Inferior parietal cortex (tissue), 1 donor: ENCODE measurements at regions not wholly inside any gene's neighbourhood (a gene's known extent, or its start where the extent isn't known, plus 50 kb on each side); places are given as distances from the start of the nearest gene placed in this dataset.
"Not testable (repeated sequence)": the region's sequence is repeated elsewhere in the genome, so short reads cannot be mapped to it uniquely, and the experiment has no call there.

Experiments
- DNase-seq: peaks from one replicate; pipeline ENCODE4 v3.0.0-alpha.2; 2016; ENCODE audit errors: extremely low spot score

DNA sequence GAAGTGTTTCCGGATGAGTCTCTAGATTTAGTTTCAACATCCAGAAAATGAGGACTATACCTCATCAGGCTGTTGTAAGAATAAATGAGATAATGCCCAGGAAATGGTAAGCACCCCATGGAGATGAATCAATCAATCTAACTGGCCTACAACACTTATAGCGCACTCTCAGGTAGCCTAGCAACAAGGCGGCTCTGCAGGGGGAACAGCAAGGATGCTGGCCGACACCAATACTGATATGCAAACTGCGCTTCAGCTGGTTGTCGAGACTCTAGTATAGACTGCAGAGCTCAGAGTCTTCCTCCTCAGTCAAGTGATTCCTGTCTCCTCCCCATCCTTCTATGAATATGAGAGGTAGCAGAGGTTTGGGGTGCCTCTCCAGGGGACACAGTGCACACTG, 218.8 kb upstream of the WWC1 start:
- no peak for DNase-seq

DNA sequence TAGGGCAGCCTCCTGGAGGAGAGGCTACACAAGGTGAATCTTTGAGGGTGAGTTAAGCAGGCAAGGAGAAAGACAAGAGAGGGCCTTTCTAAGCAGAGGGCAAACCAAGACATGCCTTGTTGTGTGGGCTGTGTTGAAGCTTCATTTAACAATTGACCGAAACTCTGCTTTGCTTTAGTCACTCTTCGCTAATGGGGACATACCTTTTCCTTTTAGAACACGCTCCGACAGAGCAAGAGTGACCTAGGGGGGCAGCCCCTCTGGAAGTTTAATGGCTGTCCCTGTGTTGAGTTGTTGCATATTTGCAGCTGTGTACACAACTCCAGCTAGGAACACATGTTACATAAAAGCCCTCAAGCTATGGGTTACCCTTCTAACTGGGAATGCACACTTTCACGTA, 218.1 kb upstream of the WWC1 start:
- DNase-seq = no peak

DNA sequence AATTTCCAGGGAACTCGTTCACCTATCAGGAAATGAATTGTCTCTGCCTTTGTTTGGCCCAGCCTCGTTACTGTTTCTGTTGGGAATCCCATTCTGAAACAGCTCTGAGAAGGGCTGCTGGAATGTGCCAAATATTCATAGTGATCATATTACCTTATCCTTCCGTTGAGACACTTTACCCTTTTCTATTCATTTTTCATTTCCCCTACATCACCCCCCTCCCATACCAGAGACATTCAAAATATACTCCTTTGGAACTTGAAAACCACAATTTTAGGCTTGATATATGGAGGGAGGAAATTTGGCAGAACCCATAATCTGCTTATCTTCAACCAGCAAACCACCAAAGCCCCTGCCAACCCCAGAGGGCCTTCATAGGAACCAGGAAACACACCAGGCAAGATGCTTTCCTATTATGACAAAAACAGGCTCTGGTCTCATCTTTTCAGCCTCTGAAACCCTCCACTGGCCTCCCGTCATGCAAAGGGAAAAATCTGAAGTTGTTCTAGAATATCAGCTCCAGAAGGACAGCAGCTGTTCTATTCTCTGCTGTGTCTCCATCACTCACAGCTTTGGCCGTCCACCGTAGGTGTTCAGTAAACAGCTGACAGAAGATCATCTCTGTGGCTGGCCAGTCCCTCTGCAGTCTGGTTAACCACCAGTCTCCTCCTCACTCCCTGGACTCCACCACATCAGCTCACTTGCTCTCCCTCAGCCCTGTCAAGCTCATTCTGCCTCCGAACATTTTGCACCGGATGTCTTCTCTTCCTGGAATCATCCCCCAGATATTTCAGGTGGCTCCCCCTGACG, 217.2 kb upstream of the WWC1 start:
- DNase-seq = no peak

DNA sequence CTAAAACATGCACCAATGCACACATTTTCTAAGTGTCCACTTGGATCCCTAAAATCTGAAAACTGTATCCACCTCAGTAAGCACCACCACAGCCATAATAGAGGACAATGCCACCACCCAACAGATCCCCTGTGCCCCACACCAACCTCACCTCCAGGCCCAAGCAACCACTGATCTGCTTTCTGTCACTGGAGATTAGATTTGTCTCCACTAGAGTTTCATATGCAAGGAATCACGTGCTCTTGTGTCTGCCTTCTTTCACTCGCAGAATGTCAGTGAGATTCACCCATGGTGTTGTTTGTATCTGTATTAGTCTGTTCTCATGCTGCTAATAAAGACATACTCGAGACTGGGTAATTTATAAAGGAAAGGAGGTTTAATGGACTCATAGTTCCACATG, 216.1 kb upstream of the WWC1 start:
- DNase-seq = no peak

DNA sequence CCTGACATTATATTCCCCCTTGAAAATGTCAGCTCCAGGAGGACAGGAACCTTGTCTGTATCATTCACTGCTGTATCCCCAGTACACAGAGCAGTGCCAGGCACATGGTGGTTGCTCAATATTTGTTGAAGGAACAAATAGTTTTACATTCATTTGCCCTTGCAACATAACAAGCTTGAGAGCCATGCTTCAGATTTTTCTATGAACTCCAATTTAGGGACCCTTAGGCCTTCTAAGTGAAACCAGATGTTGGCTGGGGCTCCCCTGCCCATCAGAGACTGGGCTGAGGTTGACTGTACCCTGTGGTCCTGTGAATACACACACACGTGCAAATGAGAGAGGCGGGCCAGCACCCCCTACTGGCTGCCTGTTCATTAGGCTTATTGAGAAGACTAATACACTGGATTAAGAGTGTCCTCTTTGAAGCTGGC, 214.9 kb upstream of the WWC1 start:
- no peak for DNase-seq

DNA sequence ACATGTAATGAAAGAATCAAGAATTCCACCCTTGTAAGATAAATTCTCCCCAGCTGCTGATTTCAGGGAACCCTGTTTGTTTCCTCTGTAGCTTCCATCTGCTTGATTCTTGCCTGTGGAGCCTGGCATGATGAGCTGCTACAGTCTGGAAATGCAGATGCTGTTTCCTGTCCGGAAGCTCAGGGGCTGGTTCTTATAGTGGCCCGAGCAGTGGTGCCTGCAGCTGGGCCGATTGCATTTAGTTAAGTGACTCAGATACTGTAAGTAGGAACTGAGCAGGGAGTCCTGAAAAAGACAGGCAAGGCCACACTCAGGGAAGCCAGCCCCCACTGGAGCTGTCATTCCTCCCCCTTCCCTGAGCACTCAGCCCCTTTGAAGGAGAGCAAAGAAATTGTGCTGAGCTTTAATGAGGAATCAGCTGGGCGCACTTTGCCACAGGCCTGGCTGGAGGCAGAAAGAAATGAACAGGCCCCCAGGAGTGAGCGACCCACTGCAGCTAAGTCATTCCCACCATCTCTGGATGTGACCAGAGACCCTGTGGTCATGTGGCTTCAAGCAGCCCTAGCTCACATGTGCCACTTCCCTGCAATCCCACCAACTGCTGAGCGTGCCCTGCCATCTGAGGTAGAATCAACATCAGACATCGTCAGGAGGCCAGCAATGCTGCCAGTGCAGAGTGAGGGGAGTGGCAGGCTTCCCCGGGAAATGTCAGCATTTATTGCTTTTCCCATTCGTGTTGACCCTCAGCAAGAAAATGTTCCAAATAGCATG, 206.0 kb upstream of the WWC1 start:
- no peak for DNase-seq

DNA sequence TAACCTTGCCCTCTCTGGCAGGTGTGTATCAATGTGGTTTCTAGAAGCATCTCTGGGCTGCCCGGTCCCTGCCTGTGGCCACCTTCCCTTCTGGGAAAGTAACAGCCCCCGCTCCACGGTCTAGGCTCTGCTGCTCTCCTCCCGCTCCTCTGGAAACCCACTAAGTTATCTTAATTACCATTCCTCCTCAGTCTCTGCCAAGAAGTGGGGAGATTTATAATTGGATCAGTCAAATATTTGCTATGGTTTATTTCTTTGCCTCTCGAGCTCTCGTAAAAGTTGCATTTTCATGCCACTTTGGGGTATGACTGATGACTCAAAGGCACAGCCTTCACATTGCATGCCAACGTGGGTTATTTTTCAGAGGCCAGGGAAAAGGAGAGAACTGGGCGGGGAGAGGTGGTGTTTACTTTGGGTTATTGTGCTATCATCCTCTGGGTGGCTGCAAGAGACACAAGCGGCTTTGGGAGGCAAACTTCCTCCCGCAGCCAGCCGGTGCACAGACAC, 205.3 kb upstream of the WWC1 start:
- DNase-seq = no peak

DNA sequence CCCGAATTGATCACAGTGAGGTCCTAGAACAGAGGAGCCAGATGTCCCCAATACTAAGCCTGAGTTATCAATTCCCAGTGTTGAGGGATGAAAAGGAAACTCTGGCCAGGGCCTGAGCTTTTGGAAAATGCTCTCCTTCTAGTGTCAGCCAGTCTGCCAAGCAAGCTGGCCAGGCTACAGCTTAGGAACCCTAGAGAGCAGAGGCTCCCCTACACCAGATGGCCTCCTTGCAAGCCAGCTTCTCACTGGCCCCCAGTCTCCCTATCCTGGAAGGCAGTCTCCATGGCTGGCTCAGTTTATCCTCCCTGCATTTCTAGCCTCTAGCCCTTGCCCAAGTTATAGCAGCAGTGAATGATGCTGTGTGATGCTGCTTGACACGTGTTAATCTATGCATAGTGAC, 204.7 kb upstream of the WWC1 start:
- DNase-seq = no peak

DNA sequence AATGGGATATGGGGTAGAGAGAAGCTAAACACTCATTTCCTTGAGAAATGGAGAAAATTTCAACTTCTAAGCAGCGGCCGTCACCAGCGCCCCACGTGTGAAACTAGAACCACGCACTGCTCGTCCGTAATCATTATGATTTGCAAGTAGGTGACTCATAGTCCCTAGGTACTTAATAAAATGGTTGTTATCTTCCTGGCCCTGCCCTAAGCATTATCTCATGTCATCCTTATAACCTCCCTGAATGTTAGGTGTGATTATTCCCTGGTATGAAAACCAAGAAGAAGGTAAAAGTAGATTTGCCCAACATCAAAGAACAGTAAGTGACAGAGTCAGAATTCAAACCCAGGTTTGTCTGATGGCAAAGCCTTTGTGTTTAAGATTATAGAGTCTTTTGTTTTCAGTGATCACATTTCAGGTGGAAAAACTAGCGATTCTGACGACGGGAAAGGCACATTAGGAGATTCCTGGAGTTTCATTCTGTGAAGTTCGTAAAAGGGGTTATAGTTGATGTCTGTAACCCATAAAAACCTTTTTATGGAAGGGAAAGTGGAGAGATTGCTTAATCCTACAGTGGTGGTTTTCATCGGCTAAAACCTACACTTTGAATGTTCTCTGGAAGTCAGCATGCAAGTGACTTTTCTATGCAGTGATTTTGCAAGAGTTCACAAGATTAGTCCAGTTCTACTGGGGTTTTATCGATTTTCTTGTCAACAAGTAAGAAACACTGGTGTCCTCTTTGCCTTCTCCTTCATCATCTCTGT, 202.9 kb upstream of the WWC1 start:
- no peak for DNase-seq

DNA sequence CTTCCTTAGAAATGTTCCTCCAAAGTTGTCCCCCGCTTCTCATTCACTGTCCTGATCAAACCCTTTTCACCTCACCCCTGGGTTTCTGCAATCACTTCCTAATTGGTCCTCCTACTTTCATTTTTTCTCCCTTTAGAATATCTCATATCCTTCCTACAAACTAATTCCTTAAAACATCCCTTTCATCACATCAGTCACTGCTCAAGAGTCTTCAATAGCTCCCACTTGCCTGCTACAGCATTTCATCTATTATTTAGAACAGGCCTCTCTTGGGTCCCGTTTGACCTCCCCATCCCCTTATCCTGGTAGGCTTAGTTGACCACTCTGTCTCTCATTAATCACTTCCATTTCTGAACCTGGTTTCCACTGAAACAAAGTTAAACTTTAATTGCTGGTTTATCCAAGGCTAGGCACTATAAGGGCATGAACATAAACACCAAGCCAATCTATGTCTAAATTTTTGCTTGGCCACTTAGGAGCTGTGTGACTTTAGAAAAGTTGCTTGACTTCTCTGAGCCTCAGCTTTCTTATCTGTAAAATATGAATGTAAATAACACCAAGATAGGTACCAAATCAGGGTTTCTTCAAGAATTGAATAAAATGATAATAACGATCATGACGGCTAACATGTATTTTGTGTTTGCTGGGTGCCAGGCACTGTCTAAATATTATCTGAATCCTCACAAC, 202.1 kb upstream of the WWC1 start:
- no peak for DNase-seq

DNA sequence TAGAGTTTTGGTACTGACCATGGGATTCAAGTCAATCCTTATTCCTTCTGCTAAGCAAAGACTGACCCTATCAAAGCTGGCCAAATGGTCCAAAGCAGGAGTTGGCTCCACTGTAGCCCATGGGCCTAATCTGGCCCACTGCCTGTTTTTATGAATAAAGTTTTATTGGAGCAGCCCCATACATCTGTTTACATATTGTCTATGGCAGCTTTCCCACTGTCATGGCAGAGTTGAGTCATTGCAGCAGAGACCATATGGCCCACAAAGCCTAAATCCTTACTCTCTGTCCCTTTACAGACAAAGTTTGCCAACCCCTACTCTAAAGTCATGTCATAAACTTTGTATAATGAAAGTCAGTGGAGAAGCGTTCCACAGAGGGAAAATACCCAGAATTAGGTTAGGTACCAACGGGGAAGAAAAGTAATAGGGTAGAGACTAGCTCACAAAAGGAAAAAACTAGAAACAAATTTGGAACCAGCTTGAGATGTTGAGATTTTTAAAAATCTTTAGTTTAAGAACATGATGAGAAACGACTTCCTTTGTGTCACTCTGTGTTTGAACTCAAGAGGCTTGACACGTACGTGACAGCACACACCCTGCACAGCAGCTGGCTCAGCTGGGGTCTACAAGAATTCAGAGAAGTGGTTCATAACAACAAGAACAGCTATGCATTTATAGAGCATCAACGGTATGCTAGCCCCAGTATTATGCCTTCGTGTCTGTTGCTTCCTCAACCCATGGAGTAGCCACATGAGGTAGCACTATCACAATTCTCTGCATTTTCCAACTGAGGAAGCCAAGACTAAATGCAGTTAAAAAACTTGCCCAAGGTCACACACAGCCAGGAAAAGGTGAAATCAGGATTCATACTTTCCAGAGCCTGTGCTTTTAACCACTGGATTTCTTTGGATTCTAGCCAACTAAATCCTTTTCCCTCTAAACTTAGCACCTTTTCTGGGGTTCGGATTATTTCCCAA, 198.9 kb upstream of the WWC1 start:
- no peak for DNase-seq

DNA sequence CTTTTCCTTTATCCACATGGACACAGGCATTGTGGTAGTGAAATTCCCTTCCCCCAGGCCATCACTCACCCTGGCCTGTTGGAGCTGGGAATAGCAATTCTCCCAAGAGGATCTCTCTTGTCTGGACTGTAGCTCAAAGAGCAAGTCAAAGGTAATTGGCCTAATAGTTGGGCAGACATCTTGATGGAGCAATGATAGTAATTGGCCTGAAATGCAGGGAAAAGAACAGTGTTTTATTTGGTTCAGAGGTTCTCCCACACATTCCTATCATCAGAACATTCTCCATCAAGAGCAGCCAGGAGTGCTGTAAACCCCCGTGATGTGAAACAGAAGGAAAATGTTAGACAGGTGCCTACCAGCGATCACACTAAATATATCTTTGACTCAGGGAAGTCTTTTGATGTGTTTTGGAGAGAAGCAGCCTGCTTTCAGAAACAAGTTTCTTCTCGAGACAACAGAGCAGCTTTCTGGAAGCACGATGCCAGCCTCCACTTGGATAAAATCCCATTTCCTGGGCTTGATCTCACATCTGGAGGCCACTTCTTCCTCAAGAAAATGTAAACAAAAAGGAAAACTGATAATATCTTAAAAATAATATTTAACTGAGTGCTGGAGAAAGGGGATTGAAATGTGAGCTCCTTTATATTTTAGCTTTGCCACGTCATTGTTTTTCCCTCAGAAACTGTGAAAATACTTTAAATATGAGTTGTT, 198.1 kb upstream of the WWC1 start:
- no peak for DNase-seq

DNA sequence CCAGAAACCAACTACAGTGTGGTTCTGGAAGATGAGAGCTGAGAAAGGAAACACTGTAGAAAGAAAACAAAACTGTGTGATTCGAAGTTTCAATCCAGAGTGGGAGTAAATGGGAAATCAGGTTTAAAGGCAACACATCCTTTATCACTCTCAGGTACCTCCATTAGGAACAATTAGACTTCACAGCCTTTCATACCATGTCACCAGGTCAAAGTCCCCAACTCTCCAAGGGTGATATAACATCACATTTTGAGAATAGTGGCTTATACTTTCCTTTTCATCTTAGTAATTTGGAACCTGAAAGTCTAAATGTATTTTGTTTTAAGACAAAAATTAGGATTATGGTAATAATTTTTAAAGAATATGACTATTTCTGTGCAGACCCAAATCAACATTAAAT, 194.9 kb upstream of the WWC1 start:
- no peak for DNase-seq

DNA sequence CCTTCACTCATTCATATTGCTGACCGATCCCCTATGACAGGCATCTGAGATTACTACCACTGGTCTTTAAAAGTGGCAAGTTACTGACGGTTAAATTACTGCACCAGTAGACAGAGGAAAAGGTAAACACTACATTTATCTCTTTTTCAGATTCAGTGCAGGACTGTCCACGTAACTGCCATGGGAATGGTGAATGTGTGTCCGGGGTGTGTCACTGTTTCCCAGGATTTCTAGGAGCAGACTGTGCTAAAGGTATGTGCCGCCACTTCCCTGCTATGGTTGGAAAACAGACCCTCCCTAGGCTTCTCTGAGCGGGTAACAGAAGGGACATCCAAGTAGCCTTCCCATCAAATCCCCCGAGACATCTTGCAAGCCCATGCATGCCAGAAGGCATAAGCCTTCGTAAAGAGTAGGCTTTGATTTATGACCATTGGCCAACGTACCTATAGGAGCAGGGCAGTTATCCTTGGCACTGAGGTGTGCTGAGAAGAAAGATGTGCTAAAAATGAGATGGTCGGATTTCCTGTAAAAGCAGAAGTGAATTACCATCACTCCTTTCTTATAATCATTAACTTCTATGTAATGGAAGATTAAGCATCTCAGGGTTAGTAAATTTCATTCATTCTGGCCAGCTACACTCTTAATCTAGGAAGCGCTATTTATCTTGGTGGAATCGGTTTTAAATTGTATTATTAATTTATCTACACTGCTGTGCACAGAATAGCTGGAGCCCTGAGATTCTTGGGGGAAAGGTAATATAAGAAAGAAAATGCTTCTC, 193.4 kb upstream of the WWC1 start:
- no peak for DNase-seq

DNA sequence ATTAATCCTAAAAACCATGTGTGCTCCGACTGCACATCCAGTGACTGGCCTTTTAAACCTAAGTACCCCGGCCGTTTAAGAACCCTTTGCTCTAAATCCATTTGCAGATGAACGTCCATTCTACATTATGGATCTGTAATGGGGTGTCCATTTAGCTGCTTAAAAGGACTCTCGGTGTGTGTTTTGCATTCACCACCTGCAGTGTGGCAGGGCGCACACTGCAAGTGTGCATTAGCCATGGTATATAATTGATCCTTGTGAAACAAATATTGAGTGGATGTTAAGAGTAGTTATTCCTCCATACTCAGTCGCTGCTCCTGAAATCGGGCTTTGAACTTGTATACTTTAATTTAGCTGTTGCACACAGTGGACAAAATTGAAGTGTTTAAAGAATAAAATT, 190.1 kb upstream of the WWC1 start:
- DNase-seq = no peak

DNA sequence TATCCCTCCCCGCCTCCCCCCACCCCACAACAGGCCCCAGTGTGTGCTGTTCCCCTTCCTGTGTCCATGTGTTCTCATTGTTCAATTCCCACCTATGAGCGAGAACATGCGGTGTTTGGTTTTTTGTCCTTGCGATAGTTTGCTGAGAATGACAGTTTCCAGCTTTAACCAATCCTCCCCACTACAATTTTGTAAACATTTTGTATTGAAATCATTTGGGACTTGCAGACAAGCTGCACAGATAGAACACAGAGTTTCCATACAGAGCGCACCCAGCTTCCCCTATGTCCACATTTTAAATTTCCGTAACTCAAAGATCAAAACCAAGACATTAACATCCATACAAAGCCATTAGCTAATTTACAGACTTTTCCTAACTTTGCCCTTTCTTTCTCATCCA, 188.4 kb upstream of the WWC1 start:
- not testable (repeated sequence) for DNase-seq

DNA sequence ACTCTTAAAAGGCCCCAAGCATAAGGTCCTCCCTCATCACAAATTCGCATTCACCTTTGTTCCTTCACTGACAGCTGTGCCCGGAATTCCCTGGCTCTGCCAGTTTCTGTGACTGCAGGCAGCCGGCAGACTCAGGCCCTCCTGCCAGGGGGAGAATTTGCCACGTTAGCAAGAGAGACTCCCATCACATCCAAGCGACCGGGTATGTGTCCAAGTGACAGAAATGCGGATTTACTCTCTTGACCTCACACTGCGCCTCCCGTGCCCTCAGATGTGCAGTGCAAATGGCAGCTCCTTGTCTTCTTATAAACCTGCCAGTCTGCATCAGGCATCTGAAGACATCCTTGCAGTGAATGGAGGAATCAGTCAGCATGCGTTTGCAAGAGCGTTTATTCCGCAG, 187.1 kb upstream of the WWC1 start:
- no peak for DNase-seq

DNA sequence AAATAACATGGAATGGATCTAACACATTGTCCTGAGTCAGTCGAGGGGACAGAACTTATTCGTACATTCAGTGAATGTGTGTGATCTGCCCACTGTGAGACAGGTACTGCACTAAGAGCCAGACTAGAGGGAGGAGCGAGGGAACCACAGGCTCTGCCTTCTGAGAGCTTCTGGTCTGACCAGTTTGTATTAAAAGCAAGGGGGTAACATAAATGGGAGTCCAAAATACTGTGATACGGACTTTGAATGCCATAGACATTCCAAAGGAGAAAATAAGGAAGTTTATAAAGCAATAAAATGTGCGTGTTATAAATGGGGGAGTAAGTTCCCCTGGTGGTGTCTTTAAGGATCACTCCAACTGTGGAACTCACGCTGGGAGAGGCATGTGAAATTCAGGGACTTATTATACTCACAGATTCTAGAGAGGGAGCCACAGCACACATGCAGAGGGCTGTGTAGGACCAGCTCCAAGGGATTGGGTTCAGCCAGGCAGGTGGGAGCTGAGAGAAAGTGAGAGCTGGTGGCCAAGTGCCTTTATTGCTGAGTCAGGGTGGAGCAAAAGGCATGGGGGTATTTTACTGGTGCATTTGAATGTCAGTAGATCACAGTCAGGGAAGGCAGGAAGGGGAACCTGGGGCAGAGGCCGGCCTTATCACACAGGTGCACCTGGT, 186.5 kb upstream of the WWC1 start:
- DNase-seq = no peak
